GM18858 (cell line): ENCODE measurements at regions not wholly inside any gene's neighbourhood (a gene's known extent, or its start where the extent isn't known, plus 50 kb on each side); places are given as distances from the start of the nearest gene placed in this dataset.
A peak's percentile ranks its signal among the peaks of the same experiment; 100 is the strongest.

ENCODE experiments used
- ATAC-seq: cut with Tn5 transposase; IDR thresholded peaks from one replicate; pipeline ENCODE4 v1.9.1; 2021; ENCODE audit not compliant: unreplicated experiment

DNA sequence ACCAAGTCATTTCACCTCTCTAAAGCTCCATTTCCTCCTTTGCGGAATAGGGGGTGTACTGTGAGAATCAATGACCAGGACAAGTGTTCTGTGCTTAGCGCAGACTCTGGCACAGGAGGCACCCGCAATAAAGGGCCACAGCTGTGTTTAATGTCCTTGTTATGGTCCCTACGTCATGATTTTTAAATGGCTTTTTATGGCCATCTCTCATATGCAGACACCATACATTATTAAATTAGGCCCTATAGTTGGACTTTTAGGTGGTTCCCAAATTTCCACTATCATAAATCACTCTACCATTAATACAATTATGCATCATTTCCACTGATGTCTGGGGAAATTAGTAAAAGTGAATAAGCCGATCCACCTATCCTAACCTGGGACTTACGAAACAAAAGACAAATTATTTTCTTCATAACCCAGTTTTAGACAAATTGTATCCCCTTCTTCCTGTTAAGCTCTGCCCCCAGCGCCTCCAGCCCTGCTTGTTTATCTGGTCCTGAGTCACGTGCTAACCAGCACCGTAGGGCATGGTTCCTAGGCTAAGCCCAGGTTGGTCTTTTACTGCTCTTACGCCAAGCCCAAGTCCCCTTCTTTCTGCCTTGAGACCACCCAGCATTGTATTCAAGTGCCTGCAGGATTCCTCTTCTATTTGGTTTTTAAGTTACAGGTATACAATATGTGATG lies 278.3 kb downstream of the SHQ1 start:
- ATAC-seq = no peak

DNA sequence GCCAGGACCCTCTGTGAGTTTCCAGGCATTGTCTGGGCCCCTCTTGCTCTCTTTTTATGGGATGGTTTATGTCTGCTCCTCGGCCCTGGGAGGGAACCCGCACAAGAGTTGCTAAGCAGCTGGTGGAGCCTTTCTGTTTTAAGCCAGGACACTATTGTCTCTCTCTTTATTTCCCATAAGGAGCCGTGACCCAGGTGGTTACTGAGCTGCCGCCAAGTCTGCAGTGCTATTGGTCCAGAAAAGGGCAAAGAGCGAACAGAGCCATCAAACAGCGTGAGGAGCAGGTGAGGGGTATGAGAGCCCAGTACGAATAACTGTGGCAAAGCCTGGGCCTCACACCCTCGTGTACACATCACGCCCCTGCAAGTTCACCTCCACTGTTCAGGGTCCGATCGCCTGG lies 280.2 kb downstream of the SHQ1 start:
- ATAC-seq = no peak

DNA sequence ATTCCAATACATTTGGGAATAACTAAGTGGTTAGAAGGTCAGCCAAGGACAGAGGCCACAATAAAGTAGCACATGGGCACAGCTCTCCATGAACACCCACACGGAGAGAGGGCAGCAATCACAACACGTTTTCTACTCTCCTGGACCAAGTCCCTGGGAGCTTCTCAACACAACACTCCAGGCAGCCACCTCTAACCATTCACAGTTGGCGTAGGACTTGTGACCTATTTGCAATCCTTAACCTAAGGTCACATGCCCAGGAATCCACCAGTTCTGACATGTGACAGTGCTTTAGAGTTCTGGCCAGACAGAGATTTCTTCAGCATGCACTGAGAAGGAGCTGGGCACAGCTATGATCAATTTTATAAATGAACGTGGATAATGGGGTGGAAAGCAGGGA lies 280.8 kb downstream of the SHQ1 start:
- ATAC-seq = no peak

DNA sequence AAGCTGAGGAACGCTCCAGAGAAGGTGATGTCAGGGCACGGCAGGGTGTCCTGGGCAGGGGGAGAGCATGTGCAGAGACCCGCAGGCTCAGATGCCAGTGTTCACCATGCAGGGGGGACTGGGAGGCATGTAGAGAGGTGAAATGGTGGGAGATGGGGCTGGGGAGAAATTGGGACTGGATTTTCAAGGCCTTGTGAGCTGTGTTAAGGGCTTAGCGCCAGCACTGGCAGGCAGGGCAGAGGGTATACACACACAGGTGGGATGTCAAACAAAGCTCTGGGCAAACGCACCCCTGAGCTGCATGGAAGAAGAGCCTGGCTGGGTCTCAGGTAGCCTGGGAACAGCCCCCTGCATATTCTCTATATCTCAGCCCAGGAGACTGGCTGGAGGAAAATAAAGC lies 282.7 kb downstream of the SHQ1 start:
- ATAC-seq = no peak

DNA sequence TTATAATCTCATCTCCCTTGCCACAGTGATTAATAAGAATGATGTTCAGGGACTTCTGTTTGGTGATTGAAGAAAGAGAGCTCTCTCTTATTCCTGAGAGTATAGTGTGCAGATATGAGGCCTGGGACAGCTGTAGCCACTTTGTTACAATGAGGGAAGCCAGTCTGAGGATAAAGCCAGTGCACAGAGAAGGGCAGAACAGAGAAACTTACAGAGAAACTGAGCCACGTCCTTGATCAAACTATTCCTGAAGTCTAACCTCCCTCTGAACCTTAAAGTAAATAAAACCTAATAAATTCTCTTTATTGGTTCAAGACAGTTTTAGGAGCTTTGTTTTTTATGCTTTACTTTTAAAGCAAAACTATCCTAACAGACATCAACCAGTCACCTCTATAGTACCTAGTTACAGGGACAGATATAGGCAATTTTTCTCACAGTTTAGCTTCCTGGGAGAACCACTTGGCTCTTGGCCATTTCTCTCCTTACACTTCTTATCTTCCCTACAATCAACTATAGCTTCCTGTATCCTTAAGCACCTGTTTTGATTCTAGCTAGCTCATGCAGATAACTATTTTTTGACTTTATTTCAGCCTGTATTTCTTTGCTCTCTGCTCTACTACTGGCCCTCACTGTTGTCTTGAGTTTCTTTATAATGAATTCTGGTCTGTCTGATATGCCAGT lies 284.4 kb downstream of the SHQ1 start:
- ATAC-seq = no peak

DNA sequence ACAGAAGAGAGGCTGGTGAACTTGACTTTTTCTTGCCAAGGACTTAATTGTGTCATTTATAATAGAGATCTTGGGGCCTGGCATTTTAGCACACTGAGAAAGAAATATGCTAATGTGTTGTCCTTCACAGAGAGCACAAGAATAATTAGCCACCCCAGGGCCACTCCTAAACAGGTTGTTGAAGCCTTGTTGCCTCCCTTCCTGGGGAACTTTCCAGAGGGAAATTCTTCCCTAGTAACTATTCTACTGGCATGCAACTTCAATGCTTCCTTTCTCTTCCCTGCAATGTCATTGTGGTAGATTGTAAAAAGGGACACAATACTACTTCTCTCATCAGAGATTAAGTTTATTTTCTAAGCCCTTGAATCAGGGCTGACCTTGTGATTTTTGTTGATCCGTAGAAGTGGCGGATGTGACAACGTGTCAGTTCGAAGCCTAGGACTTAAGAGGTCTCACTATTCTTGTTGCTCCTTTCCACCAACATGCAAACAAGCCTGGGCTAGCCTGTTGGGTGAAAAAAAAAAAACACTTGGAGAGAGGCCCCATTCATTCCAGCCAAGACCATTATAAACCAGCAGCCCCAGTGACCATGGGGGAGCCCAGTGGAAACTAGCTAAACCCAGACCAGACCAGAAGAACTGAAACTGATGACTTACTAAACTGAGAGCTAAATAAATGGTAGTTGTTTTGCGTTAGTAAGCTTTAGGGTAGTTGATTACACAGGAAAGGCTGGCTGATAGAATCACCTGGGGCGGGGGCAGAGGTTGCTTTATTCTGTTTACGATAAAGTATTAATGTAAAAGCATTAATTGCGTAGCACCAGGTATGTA lies 287.2 kb downstream of the SHQ1 start:
- ATAC-seq = no peak

DNA sequence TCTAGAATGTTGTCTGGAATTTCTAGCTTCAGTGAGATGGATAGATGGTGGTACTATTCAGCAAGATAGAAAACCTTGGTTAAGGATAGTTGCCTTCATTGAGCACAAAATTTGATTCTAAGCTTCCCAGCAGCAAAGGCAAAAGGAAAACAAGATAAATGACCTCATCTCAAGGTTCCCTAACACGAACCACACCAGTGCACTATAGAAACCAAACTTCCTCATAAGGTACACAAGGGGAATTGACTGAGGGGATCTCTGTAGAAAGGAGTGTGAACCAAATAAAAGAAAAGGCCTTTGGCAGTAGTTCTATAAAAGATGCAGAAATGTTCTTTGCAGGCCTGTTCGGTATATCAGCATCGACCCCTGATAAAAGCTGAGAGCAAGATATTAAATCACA lies 288.9 kb downstream of the SHQ1 start:
- ATAC-seq = no peak

DNA sequence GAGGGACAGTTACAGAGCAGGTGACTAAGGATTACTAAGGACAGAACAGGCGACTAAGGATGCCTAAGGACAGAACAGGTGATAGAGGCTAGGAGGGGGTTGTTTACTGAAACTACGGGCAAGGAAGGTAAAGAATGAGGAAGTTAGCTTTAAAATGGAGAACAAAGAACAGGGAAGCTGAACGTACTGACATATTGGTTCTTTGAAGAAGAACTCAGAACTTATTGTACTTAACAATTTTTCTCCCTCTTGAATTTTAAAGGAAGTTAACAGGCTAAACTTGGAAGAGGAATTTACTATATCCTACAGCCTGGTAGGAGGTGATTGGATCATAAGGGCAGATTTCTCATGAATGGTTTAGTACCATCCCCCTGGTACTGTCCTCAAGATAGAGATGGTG lies 290.2 kb downstream of the SHQ1 start:
- ATAC-seq = no peak

DNA sequence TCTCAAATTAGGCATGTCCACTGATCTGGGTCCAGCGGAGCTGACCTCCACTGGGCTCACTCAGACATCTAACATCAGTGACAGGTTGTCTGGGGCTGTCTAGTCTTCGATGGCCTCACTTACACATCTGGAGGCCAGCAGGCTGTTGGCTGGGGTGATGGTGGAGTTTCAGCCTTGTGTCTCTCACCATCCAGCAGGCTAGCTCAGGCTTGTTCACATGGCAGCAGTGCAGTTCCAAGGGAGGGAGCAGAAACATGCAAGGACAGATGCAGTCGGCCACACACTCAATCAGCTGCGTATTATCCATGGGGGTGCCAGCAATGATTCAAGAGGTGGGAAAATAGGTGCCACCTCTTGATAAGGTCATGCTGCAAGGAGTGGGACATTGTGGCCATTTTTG lies 292.5 kb downstream of the SHQ1 start:
- no peak for ATAC-seq

DNA sequence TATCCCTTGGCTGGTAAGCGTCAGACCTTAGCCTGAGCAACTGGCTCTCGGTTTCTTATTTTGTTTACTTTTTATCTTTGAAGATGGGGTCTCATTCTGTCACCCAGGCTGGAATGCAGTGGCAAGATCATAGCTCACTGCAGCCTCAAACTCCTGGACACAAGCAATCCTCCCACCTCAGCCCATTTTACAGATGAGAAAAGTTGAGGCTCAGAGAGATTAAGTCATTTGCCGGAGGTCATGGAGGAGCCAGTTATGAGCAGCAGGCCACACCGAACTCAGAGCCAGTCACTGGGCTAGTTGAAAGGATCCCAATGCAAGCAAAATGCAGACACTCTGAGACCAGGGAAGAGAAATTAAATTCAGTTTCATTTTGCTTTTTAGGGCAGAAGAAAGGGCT lies 293.6 kb downstream of the SHQ1 start:
- ATAC-seq = no peak

DNA sequence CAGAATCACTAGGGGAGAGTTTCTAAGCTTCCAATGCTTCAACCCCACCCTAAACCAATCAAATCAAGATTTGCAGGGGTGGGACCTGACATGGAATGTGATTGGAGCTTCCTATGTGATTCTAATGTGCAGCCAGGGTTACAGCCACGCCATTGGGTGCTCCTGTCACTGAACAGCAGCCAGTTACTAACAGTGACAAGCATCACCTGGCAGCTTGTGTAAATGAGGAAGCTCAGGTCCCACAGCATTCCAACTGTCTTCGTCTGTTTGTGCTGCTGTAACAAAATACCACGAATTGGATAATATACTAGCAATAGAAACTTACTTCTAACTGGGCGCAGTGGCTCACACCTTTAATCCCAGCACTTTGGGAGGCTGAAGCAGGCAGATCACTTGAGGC lies 294.9 kb downstream of the SHQ1 start:
- no peak for ATAC-seq

DNA sequence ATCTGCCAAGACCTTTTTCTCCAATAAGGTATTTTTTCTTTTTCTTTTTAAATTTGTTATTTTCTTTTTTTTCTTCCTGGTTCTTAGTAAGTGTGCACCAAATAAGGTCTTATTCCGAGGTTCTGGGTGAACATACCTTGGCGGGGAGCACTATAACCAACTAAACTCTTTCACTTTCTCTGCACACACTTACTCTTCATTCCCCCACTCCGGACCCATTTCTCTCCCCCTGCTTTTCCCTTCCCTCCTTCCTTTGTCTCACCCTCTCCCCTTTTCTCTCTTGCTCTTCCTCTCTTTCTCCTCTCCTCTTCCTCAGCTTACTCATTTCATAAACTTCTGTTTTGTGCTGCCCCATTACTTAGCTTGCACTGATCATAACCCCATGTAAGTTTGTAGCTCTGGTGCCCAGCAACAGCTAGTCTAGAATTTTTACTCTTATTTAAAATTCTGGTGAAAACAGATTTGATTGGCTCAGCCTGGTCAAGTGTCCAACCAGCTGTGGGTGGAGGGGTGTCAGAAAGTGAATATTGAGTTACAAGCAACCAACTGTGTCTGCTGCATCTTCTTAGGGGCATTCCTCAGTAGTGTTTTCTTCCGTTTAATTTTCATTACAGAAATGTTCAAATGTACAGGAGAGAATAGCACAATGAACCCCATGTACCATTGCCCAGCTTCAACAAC lies 297.5 kb downstream of the SHQ1 start:
- ATAC-seq = peak; percentile 53

DNA sequence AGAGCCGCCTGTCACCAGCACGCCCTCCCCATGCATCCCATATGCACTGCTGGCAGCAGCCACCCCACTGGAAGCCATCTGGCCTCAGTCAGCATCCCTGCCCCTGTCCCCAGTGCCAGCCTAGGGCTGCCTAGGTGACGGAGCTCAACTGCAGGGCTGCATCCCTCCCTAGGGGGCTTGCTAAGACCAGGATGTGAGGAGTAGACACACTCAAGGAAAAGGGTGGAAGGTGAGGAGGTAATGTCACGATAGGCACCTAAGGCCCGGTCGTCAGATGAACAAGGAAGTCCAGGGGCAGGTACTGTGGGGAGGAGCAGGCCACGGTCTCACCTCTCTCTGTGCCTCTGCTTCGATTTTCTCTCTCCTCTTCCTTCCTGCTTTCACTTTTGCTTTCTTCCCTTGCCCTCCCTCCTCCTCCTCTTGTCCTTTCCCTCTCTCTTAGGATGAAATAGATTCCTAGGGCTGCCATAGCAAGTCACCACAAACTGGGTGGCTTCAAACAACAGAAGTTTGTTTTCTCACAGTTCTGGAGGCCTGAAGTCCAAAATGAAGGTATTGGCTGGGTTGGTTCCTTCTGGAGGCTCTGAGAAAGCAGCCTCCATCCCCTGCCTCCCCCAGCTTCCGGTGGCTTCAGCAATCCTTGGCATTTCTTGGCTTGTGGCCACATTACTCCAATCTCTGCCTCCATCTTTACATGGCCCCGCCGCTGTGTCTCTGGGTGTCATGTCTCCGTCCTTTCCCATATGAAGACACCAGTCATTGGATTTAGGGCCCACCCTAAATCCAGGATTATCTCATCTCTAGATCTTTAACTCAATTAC lies 298.3 kb downstream of the SHQ1 start:
- no peak for ATAC-seq

DNA sequence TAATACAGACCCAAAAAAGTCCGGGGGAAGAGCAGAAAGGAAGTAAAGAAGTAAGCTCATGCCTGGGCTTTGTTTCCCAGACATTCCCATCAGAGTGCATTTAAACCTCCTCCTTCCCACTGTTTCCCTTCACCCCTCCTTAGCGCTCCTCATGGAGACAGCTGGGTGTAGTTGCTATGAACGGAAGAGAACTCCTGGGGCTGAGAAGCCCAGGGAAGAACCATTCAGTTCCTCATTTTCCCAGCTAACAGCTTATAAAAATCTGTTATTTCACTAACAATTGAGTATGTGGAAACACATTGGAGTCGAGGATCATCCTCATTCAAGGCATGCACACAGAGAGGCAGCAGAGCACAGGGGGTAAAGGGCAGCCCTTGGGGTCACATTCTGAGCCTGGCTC lies 299.3 kb downstream of the SHQ1 start:
- no peak for ATAC-seq

DNA sequence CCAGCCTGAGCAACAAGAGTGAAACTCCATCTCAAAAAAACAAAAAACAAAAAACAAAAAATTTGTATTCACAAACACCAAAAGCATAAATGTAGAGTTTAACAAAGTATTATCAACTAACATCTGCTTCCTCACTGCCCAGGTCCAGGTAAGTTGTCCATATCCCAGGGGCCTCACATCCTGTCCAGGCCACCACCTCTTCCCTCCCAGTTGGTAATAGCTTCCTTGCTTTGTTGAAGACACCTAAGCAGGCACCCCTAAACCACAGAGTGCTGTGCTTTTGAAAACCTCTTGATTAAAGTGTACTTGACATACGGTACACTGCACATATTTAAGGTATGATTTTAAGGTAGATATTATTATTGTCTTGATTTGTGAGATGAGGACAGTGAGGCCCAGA lies 299.8 kb downstream of the SHQ1 start:
- ATAC-seq = no peak

DNA sequence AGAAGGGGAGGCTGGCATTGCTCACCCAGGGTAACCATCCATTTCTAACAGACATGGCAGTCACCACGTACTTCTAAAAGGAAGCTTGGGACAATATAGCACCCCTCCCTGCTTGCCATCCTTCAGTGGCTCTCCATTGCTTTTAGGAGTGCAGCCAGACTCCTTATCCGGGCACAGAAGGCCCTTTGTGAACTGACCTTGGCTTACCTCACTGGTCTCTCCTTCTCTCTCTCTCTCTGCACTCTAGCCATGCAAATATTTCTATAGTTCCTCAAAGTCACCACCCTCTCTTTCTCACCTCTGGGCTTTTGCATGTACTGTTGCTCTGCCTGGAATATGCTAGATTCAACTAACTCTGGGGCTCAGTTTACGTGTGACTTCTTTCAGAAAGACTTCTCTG lies 301.1 kb downstream of the SHQ1 start:
- ATAC-seq = no peak

DNA sequence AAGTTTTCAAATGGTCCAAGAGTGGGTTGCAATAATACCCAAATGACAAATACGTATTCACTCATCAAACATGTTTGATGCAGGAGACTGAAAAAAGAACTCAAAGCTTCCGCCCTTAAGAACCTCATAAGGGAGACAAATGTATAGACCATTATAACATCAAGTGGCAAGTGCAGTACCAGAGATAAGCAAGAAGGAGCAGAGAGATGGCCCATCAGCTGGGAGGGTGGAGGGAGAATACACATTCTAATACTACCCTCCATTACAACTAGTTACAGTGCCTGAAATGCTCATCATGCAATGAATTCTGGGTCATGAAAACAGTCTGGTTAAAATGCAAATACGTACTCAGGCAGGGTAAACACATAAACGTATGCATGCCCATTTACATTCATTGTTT lies 304.0 kb downstream of the SHQ1 start:
- ATAC-seq = no peak

DNA sequence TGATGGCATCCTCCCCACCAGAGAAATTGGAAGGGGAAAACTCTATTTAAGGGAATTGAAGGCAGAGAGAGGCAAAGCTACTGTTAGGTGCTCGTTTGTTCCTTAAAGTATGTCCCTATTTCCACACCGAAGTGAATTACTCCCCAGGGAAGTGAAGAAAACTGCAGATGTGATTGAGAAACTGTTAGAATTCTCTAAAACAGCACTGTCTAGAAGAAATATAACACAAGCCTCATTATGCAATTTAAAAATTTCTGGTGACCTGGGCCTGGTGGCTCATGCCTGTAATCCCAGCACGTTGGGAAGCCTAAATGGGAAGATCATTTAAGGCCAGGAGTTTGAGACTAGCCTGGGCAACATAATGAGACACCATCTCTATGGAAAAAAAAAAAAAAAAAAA lies 305.0 kb downstream of the SHQ1 start:
- ATAC-seq = no peak

DNA sequence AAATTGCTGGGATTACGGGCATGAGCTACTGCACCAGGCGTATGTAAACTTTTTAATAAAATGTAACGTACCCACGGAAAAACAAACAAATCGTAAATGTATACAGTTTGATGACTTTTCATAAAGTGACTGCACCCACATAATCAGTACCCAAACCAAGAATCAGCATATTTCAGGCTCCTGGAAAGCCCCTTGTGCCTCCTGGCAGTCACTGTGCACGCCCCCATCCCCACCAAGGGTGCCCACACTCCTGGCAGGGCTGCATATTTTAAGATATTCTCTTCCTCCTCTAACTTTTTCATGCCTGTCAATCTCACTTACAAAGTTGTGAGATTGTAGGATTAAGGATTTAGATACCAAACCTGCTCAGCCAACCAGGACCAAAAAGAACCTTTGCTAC lies 305.5 kb downstream of the SHQ1 start:
- no peak for ATAC-seq

DNA sequence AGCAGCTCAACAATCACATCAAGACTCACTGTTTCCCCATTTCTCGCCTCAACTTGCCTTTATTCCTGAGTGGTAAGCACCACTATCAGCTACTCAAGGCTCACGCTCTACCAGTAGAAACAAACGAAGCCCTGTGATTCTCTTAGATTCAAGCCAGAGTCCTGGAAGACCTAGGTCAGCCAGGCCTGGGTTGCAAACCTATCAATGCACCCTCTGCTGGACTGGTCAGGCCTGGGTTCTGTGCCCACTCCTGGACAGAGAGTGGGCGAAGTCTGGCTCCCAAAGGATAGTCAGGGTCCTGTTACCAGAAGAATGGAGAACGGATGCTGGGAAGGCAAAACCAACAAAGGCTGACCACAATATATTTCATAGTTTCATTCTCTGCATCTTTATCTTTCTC lies 308.4 kb downstream of the SHQ1 start:
- no peak for ATAC-seq
